Stimulated activated CD4-positive, alpha-beta T cell treated with anti-CD3 and anti-CD28 coated beads, Interleukin-4, amount 100 ng/mL, for 1 hour (primary cell): ENCODE measurements at regions not wholly inside any gene's neighbourhood (a gene's known extent, or its start where the extent isn't known, plus 50 kb on each side); places are given as distances from the start of the nearest gene placed in this dataset.
A peak's percentile ranks its signal among the peaks of the same experiment; 100 is the strongest.

Experiments
- DNase-seq: peaks from one replicate; pipeline ENCODE4 v3.0.0-alpha.2; 2020

- no peak for DNase-seq
These were observed 322.5 kb upstream of the SLC24A2 start for GRCh38 chr9:20111173-20111843.

- DNase-seq, result no peak
These were observed 306.7 kb upstream of the SLC24A2 start for GRCh38 chr9:20095430-20096092.

- DNase-seq, result no peak
These were observed 303.7 kb upstream of the SLC24A2 start for GRCh38 chr9:20092561-20092960.

GRCh38 chr9:20087481-20087880 is 298.6 kb upstream of the SLC24A2 start:
- DNase-seq, result no peak

- no peak for DNase-seq
These were observed 297.0 kb upstream of the SLC24A2 start for GRCh38 chr9:20085842-20086241.

- no peak for DNase-seq
These were observed 295.3 kb upstream of the SLC24A2 start for GRCh38 chr9:20084125-20084524.

GRCh38 chr9:20083390-20083789 is 294.6 kb upstream of the SLC24A2 start:
- no peak for DNase-seq

GRCh38 chr9:20082831-20083230 is 294.0 kb upstream of the SLC24A2 start:
- no peak for DNase-seq

- DNase-seq, result no peak
These were observed 293.6 kb upstream of the SLC24A2 start for GRCh38 chr9:20082406-20082805.

GRCh38 chr9:20078246-20078645 is 289.4 kb upstream of the SLC24A2 start:
- no peak for DNase-seq

GRCh38 chr9:20074291-20074690 is 285.5 kb upstream of the SLC24A2 start:
- no peak for DNase-seq

- DNase-seq, result no peak
These were observed 281.5 kb upstream of the SLC24A2 start for GRCh38 chr9:20070336-20070735.

GRCh38 chr9:20065796-20066700 is 277.2 kb upstream of the SLC24A2 start:
- DNase-seq, result no peak

GRCh38 chr9:20065046-20065445 is 276.2 kb upstream of the SLC24A2 start:
- no peak for DNase-seq

- DNase-seq, result no peak
These were observed 265.9 kb upstream of the SLC24A2 start for GRCh38 chr9:20054734-20055133.

- DNase-seq, result no peak
These were observed 260.1 kb upstream of the SLC24A2 start for GRCh38 chr9:20048985-20049384.

- no peak for DNase-seq
These were observed 259.6 kb upstream of the SLC24A2 start for GRCh38 chr9:20048437-20048836.

- DNase-seq, result no peak
These were observed 255.8 kb upstream of the SLC24A2 start for GRCh38 chr9:20044686-20045085.

- no peak for DNase-seq
These were observed 254.6 kb upstream of the SLC24A2 start for GRCh38 chr9:20043461-20043860.

- peak; percentile 10 for DNase-seq
These were observed 254.2 kb upstream of the SLC24A2 start for GRCh38 chr9:20043035-20043434.

- no peak for DNase-seq
These were observed 253.4 kb upstream of the SLC24A2 start for GRCh38 chr9:20042128-20042711.

GRCh38 chr9:20041697-20042081 is 252.9 kb upstream of the SLC24A2 start:
- no peak for DNase-seq

- DNase-seq, result no peak
These were observed 252.3 kb upstream of the SLC24A2 start for GRCh38 chr9:20040991-20041696.
